Progenitor cell of endocrine pancreas (in vitro differentiated cells): ENCODE measurements at regions not wholly inside any gene's neighbourhood (a gene's known extent, or its start where the extent isn't known, plus 50 kb on each side); places are given as distances from the start of the nearest gene placed in this dataset.
"Not testable (repeated sequence)": the region's sequence is repeated elsewhere in the genome, so short reads cannot be mapped to it uniquely, and the experiment has no call there.

Experiments
- DNase-seq: peaks from one replicate; pipeline ENCODE4 v3.0.0; 2021; ENCODE audit warnings: low spot score; ENCODE audit not compliant: unreplicated experiment
- H3K27ac Mint-ChIP-seq: 2 replicates; pipeline ENCODE4 v1.8.0; 2021; ENCODE audit warnings: mild to moderate bottlenecking, moderate library complexity, mixed read lengths
- H3K27me3 Mint-ChIP-seq: 2 replicates; pipeline ENCODE4 v1.8.0; 2021; ENCODE audit warnings: mixed read lengths
- H3K36me3 Mint-ChIP-seq: 2 replicates; pipeline ENCODE4 v1.8.0; 2022; ENCODE audit warnings: mixed read lengths; ENCODE audit not compliant: insufficient read depth
- H3K4me1 Mint-ChIP-seq: 2 replicates; pipeline ENCODE4 v1.8.0; 2021; ENCODE audit warnings: low read depth, mixed read lengths
- H3K4me3 Mint-ChIP-seq: 2 replicates; pipeline ENCODE4 v1.8.0; 2021; ENCODE audit warnings: low read depth, mild to moderate bottlenecking, moderate library complexity, mixed read lengths
- H3K9me3 Mint-ChIP-seq: 2 replicates; pipeline ENCODE4 v1.8.0; 2021; ENCODE audit warnings: low read depth, mixed read lengths
- TF ChIP-seq, protein P1 (sequence below): fragments of 200-600 bp; sonication (generic); IDR thresholded peaks from one replicate; pipeline ENCODE4 v1.5.0; 2021; ENCODE audit warnings: antibody characterized with exemption, mild to moderate bottlenecking; ENCODE audit not compliant: unreplicated experiment

DNA sequence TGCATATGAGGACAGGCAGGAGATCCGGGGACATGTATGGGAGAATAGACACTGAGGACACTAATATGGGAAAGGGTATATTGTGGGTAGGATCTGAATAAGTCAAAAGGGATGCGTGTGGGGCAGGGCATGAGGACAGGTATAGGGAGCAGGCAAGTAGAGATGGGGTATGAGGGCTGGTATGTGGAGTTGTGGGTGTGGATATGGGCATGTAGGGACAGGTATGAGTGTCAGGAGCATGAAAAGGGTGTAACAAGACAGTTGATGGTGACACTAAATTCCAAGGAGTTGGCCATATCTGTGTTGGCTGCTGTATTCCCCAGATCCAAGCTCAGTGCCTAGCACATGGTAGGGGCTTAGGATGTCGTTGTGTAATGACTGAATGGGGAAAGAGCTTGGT, 84.4 kb upstream of the PAX2 start:
- Mint-ChIP-seq H3K4me1 (peaks cover 1% of the 10 kb centered on the region), H3K27ac (no peak overlapping the region), H3K9me3 (no peaks in the 10 kb centered on the region), H3K4me3 (no peak overlapping the region), H3K27me3 (peaks cover 89% of the 10 kb centered on the region), H3K36me3 (no peaks in the 10 kb centered on the region)
- TF ChIP-seq, protein P1, sequence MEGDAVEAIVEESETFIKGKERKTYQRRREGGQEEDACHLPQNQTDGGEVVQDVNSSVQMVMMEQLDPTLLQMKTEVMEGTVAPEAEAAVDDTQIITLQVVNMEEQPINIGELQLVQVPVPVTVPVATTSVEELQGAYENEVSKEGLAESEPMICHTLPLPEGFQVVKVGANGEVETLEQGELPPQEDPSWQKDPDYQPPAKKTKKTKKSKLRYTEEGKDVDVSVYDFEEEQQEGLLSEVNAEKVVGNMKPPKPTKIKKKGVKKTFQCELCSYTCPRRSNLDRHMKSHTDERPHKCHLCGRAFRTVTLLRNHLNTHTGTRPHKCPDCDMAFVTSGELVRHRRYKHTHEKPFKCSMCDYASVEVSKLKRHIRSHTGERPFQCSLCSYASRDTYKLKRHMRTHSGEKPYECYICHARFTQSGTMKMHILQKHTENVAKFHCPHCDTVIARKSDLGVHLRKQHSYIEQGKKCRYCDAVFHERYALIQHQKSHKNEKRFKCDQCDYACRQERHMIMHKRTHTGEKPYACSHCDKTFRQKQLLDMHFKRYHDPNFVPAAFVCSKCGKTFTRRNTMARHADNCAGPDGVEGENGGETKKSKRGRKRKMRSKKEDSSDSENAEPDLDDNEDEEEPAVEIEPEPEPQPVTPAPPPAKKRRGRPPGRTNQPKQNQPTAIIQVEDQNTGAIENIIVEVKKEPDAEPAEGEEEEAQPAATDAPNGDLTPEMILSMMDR: no peak
- no peak for DNase-seq

DNA sequence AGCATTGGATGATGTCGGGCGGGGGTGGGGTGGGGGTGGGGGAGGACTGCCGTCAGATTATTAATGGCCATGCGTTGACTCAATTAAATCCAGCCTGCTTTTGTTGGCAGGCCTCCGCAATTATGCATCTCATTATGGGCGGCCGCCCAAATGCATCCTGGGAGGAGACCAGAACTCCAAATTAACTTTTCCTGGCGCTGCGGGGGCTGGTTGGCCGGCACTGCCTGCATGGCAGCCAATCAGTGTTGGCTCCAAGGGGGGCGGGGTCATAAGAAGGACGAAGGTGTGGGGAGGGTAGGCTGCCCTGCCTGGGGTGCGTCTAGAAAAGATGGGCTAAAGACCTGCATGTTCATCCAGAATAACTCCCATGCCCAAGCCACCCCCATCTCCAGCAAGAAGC, 83.9 kb upstream of the PAX2 start:
- H3K27me3 Mint-ChIP-seq: peaks cover 87% of the 10 kb centered on the region
- peaks cover 1% of the 10 kb centered on the region for H3K4me1 Mint-ChIP-seq
- TF ChIP-seq, protein P1: no peak
- H3K9me3 Mint-ChIP-seq: no peaks in the 10 kb centered on the region
- H3K36me3 Mint-ChIP-seq: no peaks in the 10 kb centered on the region
- H3K4me3 Mint-ChIP-seq: no peak overlapping the region
- DNase-seq: no peak
- H3K27ac Mint-ChIP-seq: no peak overlapping the region

DNA sequence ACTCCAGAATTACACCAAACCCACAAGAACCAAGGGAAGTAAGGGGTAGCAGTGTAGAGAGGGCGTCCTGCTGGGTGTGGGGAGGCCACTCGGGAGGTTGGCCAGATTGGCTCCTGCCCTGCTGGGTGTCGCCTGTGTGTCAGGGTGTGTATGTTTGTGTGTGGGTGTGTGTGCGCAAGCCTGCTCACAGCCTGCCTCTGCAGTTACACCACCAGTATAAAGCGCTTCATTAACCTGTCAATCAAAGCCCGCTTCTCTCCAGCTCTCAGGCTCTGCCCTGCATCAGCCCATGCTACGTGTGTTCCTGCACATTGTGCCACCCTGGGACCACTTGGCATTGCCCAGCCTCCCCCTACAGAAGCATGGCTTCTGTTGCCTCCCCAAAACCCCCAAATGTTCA, 83.3 kb upstream of the PAX2 start:
- Mint-ChIP-seq H3K9me3 (no peaks in the 10 kb centered on the region), H3K27me3 (peaks cover 85% of the 10 kb centered on the region), H3K27ac (no peak overlapping the region), H3K4me1 (peaks cover 1% of the 10 kb centered on the region), H3K4me3 (no peak overlapping the region), H3K36me3 (no peaks in the 10 kb centered on the region)
- TF ChIP-seq, protein P1: no peak
- no peak for DNase-seq

DNA sequence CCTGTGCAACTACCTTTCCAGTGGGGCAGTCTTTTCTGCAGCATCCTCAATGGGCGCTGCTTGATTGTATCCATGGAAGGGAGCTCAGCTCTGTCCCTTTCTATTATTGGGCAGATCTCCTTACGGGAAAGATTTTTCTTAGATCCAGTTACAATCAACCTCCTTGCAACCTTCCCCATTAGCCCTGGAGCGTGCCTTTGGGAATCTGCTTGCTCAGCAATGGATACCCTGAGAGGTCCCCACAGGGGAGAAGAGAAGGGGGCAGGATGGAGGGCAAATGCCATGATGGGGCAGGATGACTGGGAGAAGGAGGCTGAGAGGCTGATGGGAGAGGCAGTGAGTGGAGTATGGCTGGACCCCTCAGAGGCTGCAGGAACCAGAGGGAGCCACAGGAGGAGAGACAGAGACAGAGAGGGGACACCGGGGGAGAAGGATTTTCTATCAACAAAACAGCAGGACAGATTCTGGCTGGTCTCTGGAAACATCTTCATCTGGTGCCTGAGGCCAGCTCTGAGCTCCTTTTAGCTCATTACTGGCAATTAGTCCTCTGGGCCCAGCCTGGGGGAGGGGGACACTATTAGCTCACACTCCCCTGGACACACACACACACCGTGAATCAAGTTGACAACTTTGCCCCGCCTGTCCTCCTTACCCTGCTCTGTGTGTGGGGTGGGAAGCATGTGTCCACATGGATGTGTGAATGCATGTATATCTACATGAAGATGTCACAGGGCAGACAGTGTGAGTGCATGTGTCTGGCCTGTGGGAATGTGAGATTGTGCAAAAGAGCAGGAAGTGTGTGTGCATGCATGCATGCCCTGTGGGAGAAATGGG, 80.8 kb upstream of the PAX2 start:
- peaks cover 85% of the 10 kb centered on the region for H3K27me3 Mint-ChIP-seq
- no peaks in the 10 kb centered on the region for H3K9me3 Mint-ChIP-seq
- no peaks in the 10 kb centered on the region for H3K4me1 Mint-ChIP-seq
- no peak overlapping the region for H3K4me3 Mint-ChIP-seq
- DNase-seq: no peak
- TF ChIP-seq, protein P1: no peak
- H3K27ac Mint-ChIP-seq: no peak overlapping the region
- H3K36me3 Mint-ChIP-seq: no peaks in the 10 kb centered on the region

DNA sequence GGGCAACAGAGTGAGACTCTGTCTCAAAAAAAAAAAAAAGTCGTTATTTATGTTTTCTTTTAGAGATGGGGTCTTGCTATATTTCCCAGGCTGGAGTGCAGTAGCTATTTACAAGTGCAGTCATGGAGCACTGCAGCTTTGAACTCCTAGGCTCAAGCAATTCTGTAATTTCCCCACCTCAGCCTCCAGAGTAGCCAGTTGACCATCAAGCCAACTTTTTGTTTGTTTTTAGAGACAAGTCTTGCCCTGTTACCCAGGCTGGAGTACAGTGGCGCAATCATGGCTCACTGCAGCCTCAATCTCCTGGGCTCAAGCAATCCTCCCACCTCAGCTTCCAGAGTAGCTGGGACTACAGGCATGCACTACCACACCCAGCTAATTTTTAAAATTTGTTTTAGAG, 78.7 kb upstream of the PAX2 start:
- not testable (repeated sequence) for H3K4me1 Mint-ChIP-seq, H3K4me3 Mint-ChIP-seq, DNase-seq, H3K27ac Mint-ChIP-seq, H3K9me3 Mint-ChIP-seq, H3K36me3 Mint-ChIP-seq
- H3K27me3 Mint-ChIP-seq: peaks cover 84% of the 10 kb centered on the region

DNA sequence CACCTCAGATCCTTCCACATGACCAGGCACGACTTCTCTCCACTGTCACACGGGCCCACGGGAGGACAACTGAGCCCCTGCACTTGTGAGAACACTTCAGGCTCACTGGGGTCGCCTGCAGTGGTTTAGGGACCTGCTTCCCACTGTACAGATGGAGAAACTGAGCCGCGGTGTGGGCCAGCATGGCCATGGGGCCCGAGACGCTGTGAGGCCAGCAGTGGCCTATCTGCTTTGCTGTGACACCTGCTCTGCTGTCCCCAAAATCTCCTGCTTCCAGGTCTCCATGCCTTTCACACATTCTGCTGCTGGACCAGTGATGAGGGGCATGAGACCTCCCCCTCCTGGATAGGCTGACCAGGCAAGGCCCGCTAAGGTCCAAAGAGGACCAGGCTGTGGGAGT, 75.8 kb upstream of the PAX2 start:
- no peak for DNase-seq
- Mint-ChIP-seq H3K4me1 (peaks cover 2% of the 10 kb centered on the region), H3K27ac (no peak overlapping the region), H3K36me3 (no peaks in the 10 kb centered on the region), H3K9me3 (no peaks in the 10 kb centered on the region), H3K27me3 (peaks cover 84% of the 10 kb centered on the region), H3K4me3 (no peak overlapping the region)
- TF ChIP-seq, protein P1: no peak
